Large intestine (tissue), 3 donors: ENCODE measurements at regions not wholly inside any gene's neighbourhood (a gene's known extent, or its start where the extent isn't known, plus 50 kb on each side); places are given as distances from the start of the nearest gene placed in this dataset.

Experiments used
- DNase-seq, 2 donors: peaks; one replicate each; pipeline versions ENCODE4 v3.0.0 to v3.0.0-alpha.2; 2013
- H3K27ac ChIP-seq: one replicate; pipeline ENCODE4 v1.5.1; 2013; ENCODE audit warnings: low read length
- H3K27me3 ChIP-seq: 2 replicates; pipeline ENCODE4 v1.6.1; 2013; ENCODE audit warnings: low read length; ENCODE audit not compliant: control insufficient read depth, insufficient read depth
- H3K36me3 ChIP-seq: 2 replicates; pipeline ENCODE4 v1.6.1; 2013; ENCODE audit warnings: low read length; ENCODE audit not compliant: control insufficient read depth, insufficient read depth
- H3K4me1 ChIP-seq: one replicate; pipeline ENCODE4 v1.6.1; 2013; ENCODE audit warnings: low read length; ENCODE audit not compliant: control insufficient read depth, insufficient read depth
- H3K4me3 ChIP-seq: one replicate; pipeline ENCODE4 v1.5.1; 2013; ENCODE audit warnings: low read length
- H3K9me3 ChIP-seq: one replicate; pipeline ENCODE4 v1.6.1; 2013; ENCODE audit warnings: mild to moderate bottlenecking, low read depth, low read length, moderate library complexity; ENCODE audit not compliant: control insufficient read depth
- WGBS: methylation state at CpG from one replicate; pipeline ENCODE4 v1.1.5; 2013; ENCODE audit warnings: low lambda C conversion rate; ENCODE audit not compliant: insufficient coverage; 5-methylcytosine and 5-hydroxymethylcytosine counted together

GRCh38 chr4:41883988-41884734 lies 51.1 kb upstream of the TMEM33 start:
- peaks cover 12% of the 10 kb centered on the region for H3K4me1 ChIP-seq
- peaks cover 6% of the 10 kb centered on the region for H3K9me3 ChIP-seq
- H3K27ac ChIP-seq, result no peak overlapping the region
- H3K4me3 ChIP-seq, result no peak overlapping the region
- no CpG with 5 or more reads among the region's 5 CpGs for WGBS
- H3K36me3 ChIP-seq, result no peaks in the 10 kb centered on the region
- DNase-seq, result no peak
- peaks cover 73% of the 10 kb centered on the region for H3K27me3 ChIP-seq

- no peak overlapping the region for H3K27ac ChIP-seq
- no peaks in the 10 kb centered on the region for H3K36me3 ChIP-seq
- WGBS, result 47% methylated on average over 6 of the region's 34 CpGs
- DNase-seq, result no peak
- peak overlapping the region; percentile 37 for H3K4me3 ChIP-seq
- H3K9me3 ChIP-seq, result peaks cover 9% of the 10 kb centered on the region
- peaks cover 9% of the 10 kb centered on the region for H3K4me1 ChIP-seq
- H3K27me3 ChIP-seq, result peaks cover 87% of the 10 kb centered on the region
Measured at GRCh38 chr4:41882625-41883347, 52.4 kb upstream of the TMEM33 start.

GRCh38 chr4:41881981-41882624 lies 53.1 kb upstream of the TMEM33 start:
- no peak for DNase-seq
- WGBS, result no CpG with 5 or more reads among the region's 53 CpGs
- H3K4me1 ChIP-seq, result peaks cover 9% of the 10 kb centered on the region
- no peaks in the 10 kb centered on the region for H3K36me3 ChIP-seq
- H3K9me3 ChIP-seq, result peaks cover 9% of the 10 kb centered on the region
- no peak overlapping the region for H3K27ac ChIP-seq
- H3K27me3 ChIP-seq, result peaks cover 94% of the 10 kb centered on the region
- H3K4me3 ChIP-seq, result peak overlapping the region; percentile 37

- Histone ChIP-seq H3K27me3 (peaks cover 97% of the 10 kb centered on the region), H3K36me3 (no peaks in the 10 kb centered on the region), H3K27ac (peak overlapping the region; percentile 51), H3K9me3 (peaks cover 9% of the 10 kb centered on the region), H3K4me1 (peaks cover 9% of the 10 kb centered on the region), H3K4me3 (peak overlapping the region; percentile 14)
- WGBS, result 0% methylated on average over 2 of the region's 79 CpGs
- DNase-seq, result no peak
Measured at GRCh38 chr4:41880840-41881831, 54.1 kb upstream of the TMEM33 start.

- H3K27me3 ChIP-seq, result peaks cover 99% of the 10 kb centered on the region
- peak overlapping the region; percentile 14 for H3K4me3 ChIP-seq
- DNase-seq, result no peak
- peaks cover 9% of the 10 kb centered on the region for H3K9me3 ChIP-seq
- H3K36me3 ChIP-seq, result no peaks in the 10 kb centered on the region
- no CpG with 5 or more reads among the region's 45 CpGs for WGBS
- peaks cover 9% of the 10 kb centered on the region for H3K4me1 ChIP-seq
- H3K27ac ChIP-seq, result peak overlapping the region; percentile 51
Measured at GRCh38 chr4:41880022-41880837, 55.0 kb upstream of the TMEM33 start.

GRCh38 chr4:41879552-41879951 lies 55.7 kb upstream of the TMEM33 start:
- H3K27ac ChIP-seq, result peak overlapping the region; percentile 51
- 0% methylated on average over 2 of the region's 12 CpGs for WGBS
- H3K4me3 ChIP-seq, result no peak overlapping the region
- H3K27me3 ChIP-seq, result peaks cover 99% of the 10 kb centered on the region
- H3K9me3 ChIP-seq, result peaks cover 9% of the 10 kb centered on the region
- H3K4me1 ChIP-seq, result peaks cover 9% of the 10 kb centered on the region
- no peaks in the 10 kb centered on the region for H3K36me3 ChIP-seq
- no peak for DNase-seq

- DNase-seq, result no peak
Measured at GRCh38 chr4:41878991-41879491, 56.2 kb upstream of the TMEM33 start.

GRCh38 chr4:41878170-41878969 lies 56.9 kb upstream of the TMEM33 start:
- DNase-seq, result no peak
- Histone ChIP-seq H3K9me3 (peaks cover 12% of the 10 kb centered on the region), H3K27me3 (peaks cover 100% of the 10 kb centered on the region), H3K4me3 (no peak overlapping the region), H3K4me1 (peaks cover 9% of the 10 kb centered on the region), H3K27ac (peak overlapping the region; percentile 15), H3K36me3 (no peaks in the 10 kb centered on the region)
- no CpG with 5 or more reads among the region's 41 CpGs for WGBS

More at GRCh38 chr4:41878991-41879491, 56.2 kb upstream of the TMEM33 start:
- Histone ChIP-seq H3K27me3 (peaks cover 99% of the 10 kb centered on the region), H3K4me1 (peaks cover 9% of the 10 kb centered on the region), H3K27ac (peak overlapping the region; percentile 51), H3K9me3 (peaks cover 9% of the 10 kb centered on the region), H3K36me3 (no peaks in the 10 kb centered on the region), H3K4me3 (no peak overlapping the region)
- no CpG with 5 or more reads among the region's 25 CpGs for WGBS
